ENCODE measurements at regions not wholly inside any gene's neighbourhood (a gene's known extent, or its start where the extent isn't known, plus 50 kb on each side); places are given as distances from the start of the nearest gene placed in this dataset.
A peak's percentile ranks its signal among the peaks of the same experiment; 100 is the strongest.
"Not testable (repeated sequence)": the region's sequence is repeated elsewhere in the genome, so short reads cannot be mapped to it uniquely, and the experiment has no call there.

GRCh38 chr9:39665020-39665419 is 309.6 kb downstream of the SPATA31A1 start:
- DNase-seq (ENCODE audit: low read depth) = not testable (repeated sequence)

- DNase-seq (ENCODE audit: low read depth) = not testable (repeated sequence)
Observed at GRCh38 chr9:39674437-39675210, 319.2 kb downstream of the SPATA31A1 start.

- not testable (repeated sequence) for DNase-seq (ENCODE audit: low read depth)
Observed at GRCh38 chr9:39675211-39675553, 319.7 kb downstream of the SPATA31A1 start.

GRCh38 chr9:39678534-39679263 is 323.2 kb downstream of the SPATA31A1 start:
- not testable (repeated sequence) for DNase-seq (ENCODE audit: low read depth)

GRCh38 chr9:39680694-39681401 is 325.4 kb downstream of the SPATA31A1 start:
- not testable (repeated sequence) for DNase-seq (ENCODE audit: low read depth)

- not testable (repeated sequence) for DNase-seq (ENCODE audit: low read depth)
Observed at GRCh38 chr9:39728862-39729261, 373.4 kb downstream of the SPATA31A1 start.

- not testable (repeated sequence) for DNase-seq (ENCODE audit: low read depth)
Observed at GRCh38 chr9:39744898-39745297, 389.4 kb downstream of the SPATA31A1 start.

GRCh38 chr9:39775570-39775969 is 420.1 kb downstream of the SPATA31A1 start:
- not testable (repeated sequence) for DNase-seq (ENCODE audit: low read depth)

- not testable (repeated sequence) for DNase-seq (ENCODE audit: low read depth)
Observed at GRCh38 chr9:39791356-39791755, 435.9 kb downstream of the SPATA31A1 start.

- not testable (repeated sequence) for DNase-seq (ENCODE audit: low read depth)
Observed at GRCh38 chr9:39797935-39798334, 442.5 kb downstream of the SPATA31A1 start.

GRCh38 chr9:39799252-39799651 is 443.8 kb downstream of the SPATA31A1 start:
- not testable (repeated sequence) for DNase-seq (ENCODE audit: low read depth)

GRCh38 chr9:39802561-39802960 is 447.1 kb downstream of the SPATA31A1 start:
- DNase-seq (ENCODE audit: low read depth) = not testable (repeated sequence)

- DNase-seq (ENCODE audit: low read depth) = peak; percentile 18
Observed at GRCh38 chr9:39809401-39810226, 454.1 kb downstream of the SPATA31A1 start.

GRCh38 chr9:39810401-39810800 is 454.9 kb downstream of the SPATA31A1 start:
- not testable (repeated sequence) for DNase-seq (ENCODE audit: low read depth)

GRCh38 chr9:39811615-39812014 is 456.1 kb downstream of the SPATA31A1 start:
- DNase-seq (ENCODE audit: low read depth) = not testable (repeated sequence)

- DNase-seq (ENCODE audit: low read depth) = not testable (repeated sequence)
Observed at GRCh38 chr9:39828457-39828856, 473.0 kb downstream of the SPATA31A1 start.
